Fibroblast of lung (primary cell): ENCODE measurements at regions not wholly inside any gene's neighbourhood (a gene's known extent, or its start where the extent isn't known, plus 50 kb on each side); places are given as distances from the start of the nearest gene placed in this dataset.
"Not testable (repeated sequence)": the region's sequence is repeated elsewhere in the genome, so short reads cannot be mapped to it uniquely, and the experiment has no call there.

Experiments
- EZH2 ChIP-seq: IDR thresholded peaks from 2 replicates; pipeline ENCODE4 v1.5.1; 2012; ENCODE audit warnings: low read length, control low read depth, mild to moderate bottlenecking; ENCODE audit errors: missing control alignments
- TF ChIP-seq, protein P1 (sequence below), 2 donors: IDR thresholded peaks in 1 of 2; conservative IDR thresholded peaks in 1 of 2; 1 replicate in 1 of 2; 2 replicates in 1 of 2; pipeline ENCODE4 v1.5.1; 2011 to 2012; ENCODE audit warnings: low read length in 2 of 2, control low read depth in 1 of 2, inconsistent platforms in 1 of 2, low read depth in 1 of 2, mild to moderate bottlenecking in 1 of 2

- TF ChIP-seq, protein P1, sequence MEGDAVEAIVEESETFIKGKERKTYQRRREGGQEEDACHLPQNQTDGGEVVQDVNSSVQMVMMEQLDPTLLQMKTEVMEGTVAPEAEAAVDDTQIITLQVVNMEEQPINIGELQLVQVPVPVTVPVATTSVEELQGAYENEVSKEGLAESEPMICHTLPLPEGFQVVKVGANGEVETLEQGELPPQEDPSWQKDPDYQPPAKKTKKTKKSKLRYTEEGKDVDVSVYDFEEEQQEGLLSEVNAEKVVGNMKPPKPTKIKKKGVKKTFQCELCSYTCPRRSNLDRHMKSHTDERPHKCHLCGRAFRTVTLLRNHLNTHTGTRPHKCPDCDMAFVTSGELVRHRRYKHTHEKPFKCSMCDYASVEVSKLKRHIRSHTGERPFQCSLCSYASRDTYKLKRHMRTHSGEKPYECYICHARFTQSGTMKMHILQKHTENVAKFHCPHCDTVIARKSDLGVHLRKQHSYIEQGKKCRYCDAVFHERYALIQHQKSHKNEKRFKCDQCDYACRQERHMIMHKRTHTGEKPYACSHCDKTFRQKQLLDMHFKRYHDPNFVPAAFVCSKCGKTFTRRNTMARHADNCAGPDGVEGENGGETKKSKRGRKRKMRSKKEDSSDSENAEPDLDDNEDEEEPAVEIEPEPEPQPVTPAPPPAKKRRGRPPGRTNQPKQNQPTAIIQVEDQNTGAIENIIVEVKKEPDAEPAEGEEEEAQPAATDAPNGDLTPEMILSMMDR (conservative IDR thresholded peaks at IDR 0.05 in 1 of 2, IDR thresholded peaks at IDR 0.05 in 1 of 2; ENCODE audit: low read depth in 1 of 2, low read length in 2 of 2): not testable (repeated sequence)
- TF ChIP-seq EZH2: not testable (repeated sequence)
Measured at GRCh38 chr6:144507772-144508312, 222.7 kb downstream of the UTRN start.
